HFFc6 (cell line): ENCODE measurements at regions not wholly inside any gene's neighbourhood (a gene's known extent, or its start where the extent isn't known, plus 50 kb on each side); places are given as distances from the start of the nearest gene placed in this dataset.

Source experiments
- DNase-seq: peaks from one replicate; pipeline ENCODE4 v3.0.0-alpha.2; 2018
- H3K27ac Mint-ChIP-seq: 2 replicates; pipeline ENCODE4 v1.8.0; 2020; ENCODE audit warnings: mild to moderate bottlenecking, mixed read lengths
- H3K27me3 Mint-ChIP-seq: 2 replicates; pipeline ENCODE4 v1.8.0; 2021; ENCODE audit warnings: mild to moderate bottlenecking, moderate library complexity, mixed read lengths; ENCODE audit not compliant: insufficient read depth
- H3K36me3 Mint-ChIP-seq: 2 replicates; pipeline ENCODE4 v1.8.0; 2021; ENCODE audit warnings: low read depth, mixed read lengths
- H3K4me1 Mint-ChIP-seq: 2 replicates; pipeline ENCODE4 v1.8.0; 2020; ENCODE audit warnings: low read depth, mixed read lengths
- H3K4me3 Mint-ChIP-seq: 2 replicates; pipeline ENCODE4 v1.8.0; 2020; ENCODE audit warnings: mild to moderate bottlenecking, moderate library complexity, mixed read lengths
- H3K9me3 Mint-ChIP-seq: 2 replicates; pipeline ENCODE4 v1.8.0; 2020; ENCODE audit warnings: mild to moderate bottlenecking, mixed read lengths
- CTCF ChIP-seq: fragments of 200-600 bp; sonication (generic); IDR thresholded peaks from 2 replicates; pipeline ENCODE4 v1.5.0; 2021; ENCODE audit warnings: antibody characterized with exemption, mild to moderate bottlenecking

- Mint-ChIP-seq H3K36me3 (no peaks in the 10 kb centered on the region), H3K27ac (no peak overlapping the region), H3K9me3 (no peaks in the 10 kb centered on the region), H3K27me3 (no peaks in the 10 kb centered on the region), H3K4me1 (no peaks in the 10 kb centered on the region), H3K4me3 (peak overlapping the region; percentile 19; the same call in 1 of the 2 replicates)
- DNase-seq = no peak
- no peak for TF ChIP-seq CTCF
These were observed 588.7 kb upstream of the NR2F2 start for GRCh38 chr15:95741830-95742229.

- no peak for DNase-seq
- Mint-ChIP-seq H3K4me3 (peak overlapping the region; percentile 19; the same call in 1 of the 2 replicates), H3K27ac (no peak overlapping the region), H3K27me3 (no peaks in the 10 kb centered on the region), H3K4me1 (no peaks in the 10 kb centered on the region), H3K36me3 (no peaks in the 10 kb centered on the region), H3K9me3 (no peaks in the 10 kb centered on the region)
- TF ChIP-seq CTCF = no peak
These were observed 588.2 kb upstream of the NR2F2 start for GRCh38 chr15:95742256-95742655.

- H3K27me3 Mint-ChIP-seq = no peaks in the 10 kb centered on the region
- DNase-seq = no peak
- no peak for TF ChIP-seq CTCF
- H3K4me3 Mint-ChIP-seq = no peak overlapping the region
- H3K36me3 Mint-ChIP-seq = no peaks in the 10 kb centered on the region
- H3K9me3 Mint-ChIP-seq = no peaks in the 10 kb centered on the region
- no peaks in the 10 kb centered on the region for H3K4me1 Mint-ChIP-seq
- H3K27ac Mint-ChIP-seq = no peak overlapping the region
These were observed 587.7 kb upstream of the NR2F2 start for GRCh38 chr15:95742836-95743235.

- no peak for DNase-seq
- no peaks in the 10 kb centered on the region for H3K4me1 Mint-ChIP-seq
- no peaks in the 10 kb centered on the region for H3K36me3 Mint-ChIP-seq
- H3K4me3 Mint-ChIP-seq = no peak overlapping the region
- no peak for TF ChIP-seq CTCF
- no peaks in the 10 kb centered on the region for H3K9me3 Mint-ChIP-seq
- no peak overlapping the region for H3K27ac Mint-ChIP-seq
- H3K27me3 Mint-ChIP-seq = no peaks in the 10 kb centered on the region
These were observed 573.3 kb upstream of the NR2F2 start for GRCh38 chr15:95757171-95757570.

GRCh38 chr15:95758451-95758850 lies 572.0 kb upstream of the NR2F2 start:
- TF ChIP-seq CTCF = no peak
- Mint-ChIP-seq H3K36me3 (no peaks in the 10 kb centered on the region), H3K4me1 (no peaks in the 10 kb centered on the region), H3K27me3 (no peaks in the 10 kb centered on the region), H3K27ac (no peak overlapping the region), H3K9me3 (no peaks in the 10 kb centered on the region), H3K4me3 (no peak overlapping the region)
- DNase-seq = no peak

DNA sequence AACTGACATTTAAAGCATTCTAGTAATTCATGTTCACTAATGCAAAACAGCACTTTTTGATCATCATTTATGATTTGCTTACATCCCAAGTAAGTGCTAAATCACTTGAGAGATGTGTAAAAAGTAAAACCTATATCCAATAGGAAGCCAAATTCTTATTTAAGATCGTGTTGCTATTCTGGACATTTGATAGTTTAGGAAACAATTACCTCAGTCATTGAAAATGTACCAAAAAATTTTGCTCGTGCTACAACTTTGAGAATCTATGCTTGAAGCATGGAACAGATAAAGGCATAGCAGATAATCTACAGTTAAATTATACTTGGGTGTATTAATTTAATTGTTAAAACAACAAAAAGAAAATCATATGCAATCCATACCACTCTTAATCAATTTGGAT lies 571.6 kb upstream of the NR2F2 start:
- no peak for DNase-seq
- Mint-ChIP-seq H3K4me1 (no peaks in the 10 kb centered on the region), H3K27ac (no peak overlapping the region), H3K9me3 (no peaks in the 10 kb centered on the region), H3K36me3 (no peaks in the 10 kb centered on the region), H3K27me3 (no peaks in the 10 kb centered on the region), H3K4me3 (no peak overlapping the region)
- no peak for TF ChIP-seq CTCF
